ENCODE measurements at regions not wholly inside any gene's neighbourhood (a gene's known extent, or its start where the extent isn't known, plus 50 kb on each side); places are given as distances from the start of the nearest gene placed in this dataset.

DNA sequence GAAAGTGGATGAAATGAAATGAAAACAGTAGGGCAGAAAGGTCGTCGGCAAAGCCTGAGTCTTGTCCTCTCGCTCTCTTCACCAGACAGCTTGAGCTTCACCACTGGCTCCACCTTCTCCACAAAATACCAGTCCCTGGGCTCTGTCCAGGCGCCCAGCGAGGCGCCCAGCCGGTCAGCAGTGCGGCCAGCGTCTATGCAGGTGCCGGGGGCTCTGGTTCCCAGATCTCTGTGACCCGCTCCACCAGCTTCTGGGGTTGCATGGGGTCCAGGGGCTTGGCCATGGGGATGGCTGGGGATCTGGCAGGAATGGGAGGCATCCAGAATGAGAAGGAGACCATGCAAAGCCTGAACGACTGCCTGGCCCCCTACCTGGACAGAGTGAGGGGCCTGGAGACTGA, 600.5 kb upstream of the ZP4 start:
- no peaks in the 10 kb centered on the region for H4K20me1 ChIP-seq (replicated peaks; ENCODE audit: control insufficient read depth, extremely low read depth, insufficient read depth, low read length)
- H3K9ac ChIP-seq (replicated peaks; ENCODE audit: extremely low read depth, insufficient read depth, low read length): no peak overlapping the region
- TF ChIP-seq JUN (IDR thresholded peaks at IDR 0.05; ENCODE audit: borderline replicate concordance, insufficient read depth, insufficient read length, low read depth): no peak
- TF ChIP-seq, protein P1, sequence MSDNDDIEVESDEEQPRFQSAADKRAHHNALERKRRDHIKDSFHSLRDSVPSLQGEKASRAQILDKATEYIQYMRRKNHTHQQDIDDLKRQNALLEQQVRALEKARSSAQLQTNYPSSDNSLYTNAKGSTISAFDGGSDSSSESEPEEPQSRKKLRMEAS (IDR thresholded peaks at IDR 0.05; ENCODE audit: insufficient read depth, insufficient read length): no peak
- TF ChIP-seq, protein P2, sequence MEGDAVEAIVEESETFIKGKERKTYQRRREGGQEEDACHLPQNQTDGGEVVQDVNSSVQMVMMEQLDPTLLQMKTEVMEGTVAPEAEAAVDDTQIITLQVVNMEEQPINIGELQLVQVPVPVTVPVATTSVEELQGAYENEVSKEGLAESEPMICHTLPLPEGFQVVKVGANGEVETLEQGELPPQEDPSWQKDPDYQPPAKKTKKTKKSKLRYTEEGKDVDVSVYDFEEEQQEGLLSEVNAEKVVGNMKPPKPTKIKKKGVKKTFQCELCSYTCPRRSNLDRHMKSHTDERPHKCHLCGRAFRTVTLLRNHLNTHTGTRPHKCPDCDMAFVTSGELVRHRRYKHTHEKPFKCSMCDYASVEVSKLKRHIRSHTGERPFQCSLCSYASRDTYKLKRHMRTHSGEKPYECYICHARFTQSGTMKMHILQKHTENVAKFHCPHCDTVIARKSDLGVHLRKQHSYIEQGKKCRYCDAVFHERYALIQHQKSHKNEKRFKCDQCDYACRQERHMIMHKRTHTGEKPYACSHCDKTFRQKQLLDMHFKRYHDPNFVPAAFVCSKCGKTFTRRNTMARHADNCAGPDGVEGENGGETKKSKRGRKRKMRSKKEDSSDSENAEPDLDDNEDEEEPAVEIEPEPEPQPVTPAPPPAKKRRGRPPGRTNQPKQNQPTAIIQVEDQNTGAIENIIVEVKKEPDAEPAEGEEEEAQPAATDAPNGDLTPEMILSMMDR (IDR thresholded peaks at IDR 0.05; ENCODE audit: extremely low read depth in 1 of 2, insufficient read depth in 1 of 2, low read depth in 1 of 2, low read length in 2 of 2): no peak
- TF ChIP-seq GATA2 (IDR thresholded peaks at IDR 0.05; ENCODE audit: insufficient read depth, insufficient read length, low read depth, low read length): no peak
- TF ChIP-seq MYC (IDR thresholded peaks at IDR 0.05; ENCODE audit: low read depth, low read length): no peak
- TF ChIP-seq EZH2 (IDR thresholded peaks at IDR 0.05; ENCODE audit: borderline replicate concordance, low read depth, low read length, severe bottlenecking): no peak
- no peaks in the 10 kb centered on the region for H3K9me3 ChIP-seq (replicated peaks; ENCODE audit: control insufficient read depth, insufficient read depth, low read length)
- no peak overlapping the region for H3K4me3 ChIP-seq (replicated peaks in 1 of 3; ENCODE audit: insufficient read depth in 1 of 3, low read depth in 1 of 3, low read length in 3 of 3)
- FAIRE-seq: no peak
- H3K27ac ChIP-seq (ENCODE audit: insufficient read depth, low read depth, low read length): no peak overlapping the region
- intact Hi-C loops (cut with micrococcal nuclease) (no loop called here), dilution Hi-C loops (cut with MboI; ENCODE audit: extremely low pct_ligation_motif_present, low sequenced_read_pairs) (no loop called here)
- H3K4me1 ChIP-seq (ENCODE audit: control insufficient read depth, extremely low read depth, insufficient read depth, low read length): no peaks in the 10 kb centered on the region
- H3K36me3 ChIP-seq (ENCODE audit: control insufficient read depth in 2 of 2, extremely low read depth in 1 of 2, insufficient read depth in 2 of 2, low read length in 2 of 2): no peaks in the 10 kb centered on the region
- no peaks in the 10 kb centered on the region for H3K9me1 ChIP-seq (replicated peaks; ENCODE audit: control insufficient read depth, extremely low read depth, insufficient read depth, low read length)
- no peak overlapping the region for H2AFZ ChIP-seq (ENCODE audit: low read depth, low read length)
- H3K4me2 ChIP-seq (ENCODE audit: insufficient read depth, low read length): no peak overlapping the region
- BruUV-seq (replicated peaks): no TSS peak
- POLR2A ChIA-PET: no interaction called here
- no peaks in the 10 kb centered on the region for H3K79me2 ChIP-seq (ENCODE audit: control insufficient read depth, insufficient read depth, low read length)
- H3K27me3 ChIP-seq (ENCODE audit: control insufficient read depth in 2 of 2, insufficient read depth in 2 of 2, low read length in 2 of 2): no peaks in the 10 kb centered on the region
- no peak for DNase-seq (ENCODE audit: low read depth, low spot score)
- CTCF ChIA-PET: no interaction called here

DNA sequence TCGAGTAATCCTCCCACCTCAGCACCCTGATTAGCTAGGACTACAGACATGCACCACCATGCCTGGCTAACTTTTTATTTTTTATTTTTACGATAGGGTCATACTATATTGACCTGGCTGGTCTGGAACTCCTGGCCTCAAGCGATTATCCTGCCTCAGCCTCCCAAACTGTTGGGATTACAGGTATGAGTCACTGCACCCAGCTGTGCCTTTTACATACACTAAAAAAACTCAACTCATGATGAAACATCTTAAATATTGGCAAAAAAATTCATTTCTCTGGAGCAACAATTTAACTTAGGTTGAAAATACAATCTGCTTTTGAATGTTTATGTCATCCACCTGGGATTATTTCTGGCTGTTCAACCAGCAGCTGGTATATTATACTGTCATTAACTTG, 598.3 kb upstream of the ZP4 start:
- TF ChIP-seq, protein P2 (IDR thresholded peaks at IDR 0.05; ENCODE audit: extremely low read depth in 1 of 2, insufficient read depth in 1 of 2, low read depth in 1 of 2, low read length in 2 of 2): no peak
- TF ChIP-seq, protein P1 (IDR thresholded peaks at IDR 0.05; ENCODE audit: insufficient read depth, insufficient read length): no peak
- no peak for TF ChIP-seq POLR2AphosphoS5 (IDR thresholded peaks at IDR 0.05; ENCODE audit: insufficient read depth, low read depth, low read length)
- no peak for TF ChIP-seq POLR2A (IDR thresholded peaks at IDR 0.05; ENCODE audit: low read depth, low read length)
- no peak for TF ChIP-seq GATA2 (IDR thresholded peaks at IDR 0.05; ENCODE audit: insufficient read depth, insufficient read length, low read depth, low read length)
- no peak for TF ChIP-seq JUN (IDR thresholded peaks at IDR 0.05; ENCODE audit: borderline replicate concordance, insufficient read depth, insufficient read length, low read depth)
- TF ChIP-seq EZH2 (IDR thresholded peaks at IDR 0.05; ENCODE audit: borderline replicate concordance, low read depth, low read length, severe bottlenecking): no peak
- no peak for TF ChIP-seq FOS (IDR thresholded peaks at IDR 0.05; ENCODE audit: borderline replicate concordance, insufficient read depth, low read length)
- no peak for TF ChIP-seq MYC (IDR thresholded peaks at IDR 0.05; ENCODE audit: low read depth, low read length)
- no peaks in the 10 kb centered on the region for H3K9me3 ChIP-seq (replicated peaks; ENCODE audit: control insufficient read depth, insufficient read depth, low read length)
- H3K4me1 ChIP-seq (ENCODE audit: control insufficient read depth, extremely low read depth, insufficient read depth, low read length): no peaks in the 10 kb centered on the region
- H4K20me1 ChIP-seq (replicated peaks; ENCODE audit: control insufficient read depth, extremely low read depth, insufficient read depth, low read length): no peaks in the 10 kb centered on the region
- ChIA-PET POLR2A (no interaction called here), CTCF (no interaction called here)
- H3K4me3 ChIP-seq (replicated peaks in 1 of 3; ENCODE audit: insufficient read depth in 1 of 3, low read depth in 1 of 3, low read length in 3 of 3): no peak overlapping the region
- intact Hi-C loops (cut with micrococcal nuclease) (no loop called here), dilution Hi-C loops (cut with MboI; ENCODE audit: extremely low pct_ligation_motif_present, low sequenced_read_pairs) (no loop called here)
- DNase-seq (ENCODE audit: low read depth, low spot score) (no peak), FAIRE-seq (no peak)
- H3K27ac ChIP-seq (ENCODE audit: insufficient read depth, low read depth, low read length): no peak overlapping the region
- H3K27me3 ChIP-seq (ENCODE audit: control insufficient read depth in 2 of 2, insufficient read depth in 2 of 2, low read length in 2 of 2): no peaks in the 10 kb centered on the region
- BruUV-seq (replicated peaks): no TSS peak
- H3K36me3 ChIP-seq (ENCODE audit: control insufficient read depth in 2 of 2, extremely low read depth in 1 of 2, insufficient read depth in 2 of 2, low read length in 2 of 2): no peaks in the 10 kb centered on the region
- no peaks in the 10 kb centered on the region for H3K9me1 ChIP-seq (replicated peaks; ENCODE audit: control insufficient read depth, extremely low read depth, insufficient read depth, low read length)
- H2AFZ ChIP-seq (ENCODE audit: low read depth, low read length): no peak overlapping the region
- no peak overlapping the region for H3K4me2 ChIP-seq (ENCODE audit: insufficient read depth, low read length)
- no peak overlapping the region for H3K9ac ChIP-seq (replicated peaks; ENCODE audit: extremely low read depth, insufficient read depth, low read length)
- no peaks in the 10 kb centered on the region for H3K79me2 ChIP-seq (ENCODE audit: control insufficient read depth, insufficient read depth, low read length)

All from endothelial cell of umbilical vein (primary cell).